Right hindlimb (tissue), 1 donor: ENCODE measurements at regions not wholly inside any gene's neighbourhood (a gene's known extent, or its start where the extent isn't known, plus 50 kb on each side); places are given as distances from the start of the nearest gene placed in this dataset.
"Not testable (repeated sequence)": the region's sequence is repeated elsewhere in the genome, so short reads cannot be mapped to it uniquely, and the experiment has no call there.

Source experiments
- DNase-seq: peaks from one replicate; pipeline ENCODE4 v3.0.0-alpha.2; 2018

DNA sequence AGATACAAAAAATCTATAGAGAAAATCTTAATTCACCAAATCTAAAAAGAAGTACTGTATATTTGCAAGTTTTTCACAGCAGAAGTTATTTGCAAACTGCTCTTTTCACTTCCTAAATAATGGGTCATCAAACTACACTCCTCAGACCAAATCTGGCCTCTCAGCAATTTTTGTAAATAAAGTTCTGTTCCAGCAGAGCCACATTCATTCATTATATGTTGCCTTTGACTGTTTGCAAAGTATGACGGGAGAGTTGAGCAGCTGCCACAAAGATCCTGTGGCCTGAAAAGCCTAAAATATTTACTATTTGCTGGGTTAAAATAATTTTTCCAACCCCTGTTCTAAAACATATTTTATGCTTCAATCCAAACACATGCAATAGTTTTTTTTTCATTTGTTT lies 1222.3 kb upstream of the SEL1L start:
- DNase-seq, result peak; percentile 49

DNA sequence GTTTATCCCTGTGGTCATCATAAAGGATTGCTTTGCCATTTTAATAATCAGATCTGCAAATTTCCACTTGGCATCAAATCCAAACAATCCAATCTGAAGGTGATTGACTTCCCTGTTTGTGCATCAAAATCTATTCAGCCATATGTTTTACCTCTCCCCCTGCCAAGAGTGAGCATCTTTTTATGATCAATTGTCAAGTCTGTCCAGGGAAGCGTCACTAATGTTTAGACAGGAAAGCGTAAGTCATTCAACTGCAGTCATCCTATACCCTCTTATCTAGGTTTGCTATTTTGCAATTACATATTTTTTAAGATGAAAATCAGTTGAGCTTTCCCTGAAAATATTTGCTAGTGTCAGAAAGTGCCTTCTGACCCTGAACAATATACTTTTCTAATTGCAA lies 1224.1 kb upstream of the SEL1L start:
- no peak for DNase-seq

DNA sequence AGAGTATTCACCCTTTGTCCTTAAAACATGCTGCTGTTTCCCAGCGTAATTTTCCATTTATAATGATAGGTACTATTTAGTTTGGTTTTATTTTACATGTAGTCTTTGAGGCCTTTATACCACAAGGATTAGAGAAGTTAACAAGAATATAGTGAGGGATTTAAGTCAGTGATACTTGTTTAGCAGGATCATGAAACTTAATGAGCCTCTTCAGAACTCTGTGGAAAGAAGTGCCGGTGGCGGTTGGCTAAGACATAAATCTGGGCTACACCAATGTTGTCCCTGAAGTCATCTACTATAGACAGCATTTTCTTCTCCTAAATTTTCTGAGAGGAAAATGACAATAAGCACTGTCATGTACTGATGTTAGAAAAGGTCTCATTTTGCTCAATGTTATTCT lies 1226.0 kb upstream of the SEL1L start:
- no peak for DNase-seq

DNA sequence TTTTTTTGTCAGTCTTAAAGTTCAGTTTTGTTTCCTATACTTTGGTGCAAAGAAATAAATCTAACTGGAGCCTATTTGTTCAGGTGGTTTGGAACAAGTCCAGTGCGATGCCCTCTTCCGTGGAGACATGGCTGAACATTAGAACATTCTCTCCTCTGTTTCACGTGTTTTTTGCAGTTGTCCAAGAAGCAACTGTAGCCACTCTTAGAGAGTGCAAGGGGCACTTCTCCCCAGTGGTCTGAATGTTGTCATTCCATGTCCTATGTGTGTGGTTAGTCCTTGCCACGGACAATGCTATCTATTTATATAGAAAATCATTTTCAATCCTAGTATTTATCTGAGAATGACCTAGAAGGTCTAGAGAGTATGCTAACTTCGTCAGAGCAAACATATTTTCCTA lies 1232.5 kb upstream of the SEL1L start:
- DNase-seq, result no peak

DNA sequence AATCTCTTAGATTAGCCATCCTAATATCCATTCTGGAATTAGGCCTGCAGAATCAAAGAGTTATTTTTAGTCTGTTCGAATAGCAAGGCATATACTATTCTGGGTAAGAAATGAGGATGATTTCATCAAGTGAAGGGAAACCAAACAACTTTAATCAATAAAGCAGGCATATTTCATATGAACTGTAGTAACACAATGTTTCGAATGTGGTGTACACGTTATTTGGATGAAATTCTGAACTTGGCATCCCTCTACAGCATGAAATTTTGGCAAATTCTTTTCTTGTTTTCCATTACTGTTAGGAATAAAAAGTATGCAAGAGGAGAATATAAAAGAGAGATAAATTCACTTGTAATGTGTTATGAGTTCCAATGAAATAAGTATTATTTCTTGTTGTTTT lies 1233.3 kb upstream of the SEL1L start:
- no peak for DNase-seq

DNA sequence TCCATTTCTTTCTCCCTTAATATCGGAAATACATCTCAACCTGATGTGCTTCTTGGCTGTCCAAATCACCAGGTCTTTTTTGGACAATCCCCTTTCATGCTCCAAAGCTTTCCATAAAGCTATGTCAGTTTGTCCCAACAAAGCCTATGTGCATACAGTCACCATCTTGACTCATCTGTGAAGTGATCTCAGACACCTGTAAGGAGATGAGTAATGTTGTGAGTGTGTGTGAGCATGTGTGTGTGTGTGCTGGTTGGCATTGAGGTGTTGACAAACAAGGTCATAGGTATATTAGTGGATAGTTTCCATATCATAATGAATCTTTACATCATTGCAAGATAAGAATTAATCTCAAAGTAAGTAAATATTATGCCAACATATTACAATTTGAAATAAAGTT lies 1243.3 kb upstream of the SEL1L start:
- no peak for DNase-seq

DNA sequence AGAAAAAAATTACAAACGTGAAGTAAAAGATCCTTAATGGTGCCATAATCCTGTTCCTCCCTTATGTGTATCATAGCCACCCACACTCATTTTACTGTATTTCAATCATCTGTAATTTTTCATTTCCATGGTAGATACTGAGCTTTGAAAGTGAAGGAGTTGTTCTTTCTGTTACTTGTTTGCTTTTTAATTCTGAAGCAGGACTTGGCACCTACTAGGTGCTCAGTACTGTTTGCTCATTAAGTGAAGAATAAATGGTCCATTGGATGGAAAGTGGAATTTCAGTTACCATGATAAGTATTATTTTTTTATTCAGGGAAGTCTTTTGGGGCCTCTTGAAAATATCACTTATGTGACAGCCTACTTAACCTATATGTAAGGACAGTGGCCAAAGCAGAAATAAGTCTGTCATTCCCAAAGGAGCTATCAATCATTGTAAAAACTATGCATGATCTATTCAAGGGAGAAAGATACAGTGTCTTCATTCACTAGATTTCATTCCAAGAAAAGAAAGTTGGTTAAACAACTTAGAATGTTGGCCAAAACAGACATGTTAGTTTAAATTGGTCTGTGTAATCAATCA lies 1244.4 kb upstream of the SEL1L start:
- DNase-seq, result no peak

DNA sequence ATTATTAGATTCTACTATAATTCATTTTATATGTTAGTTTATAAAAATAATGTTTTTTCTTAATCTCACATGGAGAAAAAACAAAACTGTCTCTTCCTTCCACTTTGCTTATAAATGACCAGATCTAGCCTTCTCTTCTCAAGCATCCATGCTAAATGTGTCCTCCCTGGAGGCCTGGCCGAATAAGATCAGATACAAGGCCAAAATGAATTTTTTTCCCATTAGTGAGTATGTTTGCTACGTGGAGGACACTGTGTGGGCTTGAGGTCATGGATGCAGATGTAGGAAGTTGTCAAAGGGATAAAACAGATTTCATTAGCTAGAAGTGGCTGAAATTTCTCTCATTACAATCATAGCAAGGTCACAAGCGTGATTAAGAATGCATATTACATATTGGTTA lies 1244.9 kb upstream of the SEL1L start:
- DNase-seq, result peak; percentile 41

DNA sequence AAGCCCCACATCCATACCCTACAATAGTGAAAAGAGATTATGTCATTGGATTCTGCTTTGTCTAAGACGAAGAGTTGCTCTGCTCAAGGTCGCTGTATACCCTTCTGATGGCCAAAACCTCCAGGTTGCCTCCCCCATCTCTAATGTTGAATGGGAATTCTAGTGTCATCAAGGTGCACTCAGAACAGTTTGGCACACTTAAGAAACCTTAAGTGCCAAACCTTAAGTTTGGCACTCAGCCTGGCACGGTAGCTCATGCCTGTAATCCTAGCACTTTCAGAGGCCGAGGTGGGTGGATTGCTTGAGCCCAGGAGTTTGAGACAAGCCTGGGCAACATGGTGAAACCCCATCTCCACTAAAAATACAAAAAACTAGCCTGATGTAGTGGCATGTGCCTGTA lies 1245.6 kb upstream of the SEL1L start:
- DNase-seq, result no peak

DNA sequence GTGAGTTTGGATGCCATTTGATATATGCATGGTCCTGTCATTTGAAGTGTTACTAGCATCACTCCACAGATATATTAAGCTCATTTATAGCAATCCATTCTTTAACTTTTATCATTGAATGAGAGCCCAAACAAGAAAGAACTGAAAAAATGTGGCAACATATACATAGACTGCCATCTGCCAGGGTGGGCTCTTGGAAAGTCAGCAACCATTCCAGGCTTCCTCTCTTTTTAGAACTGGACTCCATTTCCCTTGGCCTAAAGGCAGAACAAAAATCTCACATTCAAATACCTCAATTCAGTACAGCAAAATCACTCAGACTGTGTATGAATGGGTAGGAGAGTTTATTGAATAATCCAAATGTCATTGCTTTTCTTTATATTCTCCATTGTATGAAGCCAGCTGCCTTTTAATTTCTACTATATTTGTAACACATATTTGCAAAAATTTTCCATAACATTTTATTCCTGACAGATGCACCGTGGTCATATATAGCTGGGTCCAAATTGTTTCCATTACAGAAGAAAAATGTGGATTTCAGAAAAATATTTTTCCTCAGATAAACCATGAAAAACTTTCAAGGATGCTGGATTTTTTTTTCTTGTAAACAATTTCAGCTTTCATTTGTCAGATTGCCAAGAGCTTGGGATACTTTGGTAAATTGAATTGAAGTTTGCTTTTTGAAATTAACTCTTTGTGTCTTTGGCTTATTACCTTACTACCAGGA lies 1252.3 kb upstream of the SEL1L start:
- DNase-seq, result no peak

DNA sequence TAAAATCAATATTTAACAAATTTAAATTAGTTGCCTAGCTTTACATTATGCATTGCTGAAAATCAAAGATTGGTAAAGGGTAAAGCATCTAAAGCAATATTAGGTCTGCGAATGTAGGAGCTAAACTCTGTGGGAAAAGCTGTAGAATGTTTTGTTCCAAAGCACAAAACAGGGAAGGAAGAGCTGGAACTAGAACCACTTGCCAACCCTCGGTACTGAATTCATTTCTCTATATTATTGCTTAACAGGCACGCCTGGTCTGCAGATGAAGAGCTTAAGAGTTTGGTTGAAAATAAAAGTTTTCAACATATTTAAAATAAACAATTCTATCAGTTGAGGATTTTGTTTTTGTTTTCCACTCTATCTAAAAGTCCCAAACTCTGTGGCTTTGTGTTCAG lies 1252.8 kb upstream of the SEL1L start:
- DNase-seq, result no peak

DNA sequence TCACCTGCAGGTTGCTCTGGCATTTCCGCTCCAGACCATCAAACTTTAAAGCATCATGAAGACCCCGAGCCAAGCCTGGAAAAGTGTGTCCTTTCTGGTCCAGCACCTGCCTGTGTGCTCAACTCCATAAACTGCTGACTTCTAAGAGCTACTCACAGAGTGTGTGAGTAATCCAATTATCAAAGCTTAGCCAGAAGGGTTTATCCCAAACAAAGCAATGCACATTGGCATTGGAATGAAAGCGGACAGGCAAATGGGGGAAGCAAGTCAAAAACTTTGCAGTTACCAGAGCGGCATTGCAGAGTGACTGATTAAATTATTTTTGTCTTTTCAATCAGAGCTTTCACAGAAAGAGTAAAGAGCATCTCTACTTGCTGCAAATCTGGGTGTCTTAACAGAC lies 1262.4 kb upstream of the SEL1L start:
- DNase-seq, result no peak

DNA sequence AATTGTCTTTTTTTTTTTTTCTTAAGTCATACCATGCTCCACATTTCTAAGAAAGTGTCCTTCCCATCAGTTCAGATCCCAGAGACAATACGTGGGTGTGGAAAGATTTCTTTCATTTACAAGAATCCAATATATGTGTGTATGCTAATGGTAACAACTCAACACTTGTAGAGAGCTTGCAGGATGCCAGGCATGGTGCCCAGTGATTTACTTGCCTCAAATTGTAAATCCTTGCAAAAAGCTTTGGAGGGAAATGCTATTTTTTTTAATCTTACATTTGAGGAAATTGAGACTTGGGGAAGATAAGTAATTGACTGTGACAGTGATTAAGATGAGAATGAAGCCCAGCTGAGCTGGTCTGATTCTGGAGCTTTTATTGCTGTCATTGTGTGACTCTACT lies 1264.6 kb upstream of the SEL1L start:
- DNase-seq, result no peak

DNA sequence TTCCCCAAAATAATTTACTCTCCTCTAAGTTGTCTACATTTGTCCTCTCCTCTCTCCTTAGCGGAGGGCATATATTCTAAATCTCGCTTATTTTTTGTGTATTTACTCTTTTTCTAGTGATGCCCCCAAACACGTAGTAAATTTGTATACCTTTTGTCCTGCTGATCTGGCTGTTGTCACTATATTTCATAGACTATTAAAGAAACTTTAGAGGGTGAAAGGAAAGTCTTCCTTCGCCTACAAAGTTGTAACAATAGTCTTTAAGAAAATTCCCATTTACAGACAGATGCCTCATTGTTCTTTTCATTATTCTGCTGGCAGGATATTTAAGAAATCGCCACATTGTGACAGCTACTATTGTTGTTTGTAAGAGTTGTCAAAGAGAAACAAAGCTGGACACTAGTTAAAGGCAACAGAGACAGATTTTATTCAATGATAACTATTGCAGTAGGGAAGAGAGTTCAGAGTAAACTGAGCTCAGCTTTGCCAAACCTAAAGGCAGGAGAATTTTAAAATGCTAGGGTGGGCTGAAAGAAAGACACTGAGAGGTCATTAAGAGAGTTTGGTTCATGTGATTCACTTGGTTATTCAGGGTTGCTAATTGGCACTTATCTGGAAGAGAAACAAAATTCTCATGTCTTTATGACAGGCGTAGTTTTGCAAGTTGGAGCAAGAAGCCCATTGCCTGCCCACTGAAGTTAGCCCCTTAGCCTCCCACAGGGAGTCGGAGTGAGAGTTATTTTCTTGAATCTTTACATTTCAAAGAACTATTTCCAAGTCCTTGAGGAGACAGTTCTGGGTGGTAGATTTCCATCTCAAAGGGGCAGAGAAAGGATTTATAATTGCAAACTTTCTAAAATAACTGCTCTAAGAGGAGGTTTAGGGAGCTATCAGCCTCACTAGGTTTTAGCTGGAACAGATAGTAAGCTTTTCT lies 1272.5 kb upstream of the SEL1L start:
- no peak for DNase-seq

DNA sequence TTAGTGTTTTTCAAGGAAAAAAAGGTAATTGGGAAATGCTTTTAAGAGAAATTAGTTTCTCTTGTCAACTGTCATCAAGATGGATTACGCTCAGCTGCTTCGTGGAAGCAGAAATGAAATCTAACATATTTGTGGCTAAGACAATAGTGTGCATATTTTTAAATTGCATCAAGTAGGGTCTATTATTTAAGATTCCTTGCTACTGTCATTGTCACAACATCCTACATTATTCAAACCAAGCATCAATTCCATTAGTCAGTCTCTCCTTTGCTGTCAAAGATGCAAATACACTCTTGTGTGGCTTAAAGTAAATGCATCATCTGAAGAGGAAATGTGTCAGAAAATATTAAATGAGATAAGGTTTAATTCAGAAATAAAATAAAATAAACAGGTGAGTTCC lies 1277.6 kb upstream of the SEL1L start:
- DNase-seq, result no peak

DNA sequence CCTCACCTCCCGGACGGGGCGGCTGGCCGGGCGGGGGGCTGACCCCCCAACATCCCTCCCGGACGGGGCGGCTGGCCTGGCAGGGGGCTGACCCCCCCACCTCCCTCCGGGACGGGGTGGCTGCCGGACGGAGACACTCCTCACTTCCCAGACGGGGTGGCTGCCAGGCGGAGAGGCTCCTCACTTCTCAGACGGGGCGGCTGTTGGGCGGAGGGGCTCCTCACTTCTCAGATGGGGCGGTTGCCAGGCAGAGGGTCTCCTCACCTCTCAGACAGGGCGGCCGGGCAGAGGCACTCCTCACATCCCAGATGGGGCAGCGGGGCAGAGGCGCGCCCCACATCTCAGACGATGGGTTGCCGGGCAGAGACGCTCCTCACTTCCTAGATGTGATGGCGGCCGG lies 1280.7 kb upstream of the SEL1L start:
- not testable (repeated sequence) for DNase-seq

DNA sequence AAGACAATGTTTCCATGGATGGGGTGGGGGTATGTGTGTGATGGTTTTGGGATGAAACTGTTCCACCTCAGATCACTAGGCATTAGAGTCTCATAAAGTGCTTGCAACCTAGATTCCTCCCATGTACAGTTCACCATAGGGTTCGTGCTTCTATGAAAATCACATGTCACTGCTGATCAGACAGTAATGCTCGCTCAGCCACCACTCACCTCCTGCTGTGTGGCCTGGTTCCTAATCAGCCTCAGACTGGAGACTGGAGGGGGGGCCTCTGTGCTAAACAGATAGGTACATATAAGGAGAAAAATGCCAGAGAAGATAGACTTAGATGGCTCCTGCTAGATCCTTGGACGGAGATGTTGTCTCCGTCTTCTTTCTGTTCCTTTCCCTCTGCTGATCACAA lies 1296.9 kb upstream of the SEL1L start:
- DNase-seq, result no peak

DNA sequence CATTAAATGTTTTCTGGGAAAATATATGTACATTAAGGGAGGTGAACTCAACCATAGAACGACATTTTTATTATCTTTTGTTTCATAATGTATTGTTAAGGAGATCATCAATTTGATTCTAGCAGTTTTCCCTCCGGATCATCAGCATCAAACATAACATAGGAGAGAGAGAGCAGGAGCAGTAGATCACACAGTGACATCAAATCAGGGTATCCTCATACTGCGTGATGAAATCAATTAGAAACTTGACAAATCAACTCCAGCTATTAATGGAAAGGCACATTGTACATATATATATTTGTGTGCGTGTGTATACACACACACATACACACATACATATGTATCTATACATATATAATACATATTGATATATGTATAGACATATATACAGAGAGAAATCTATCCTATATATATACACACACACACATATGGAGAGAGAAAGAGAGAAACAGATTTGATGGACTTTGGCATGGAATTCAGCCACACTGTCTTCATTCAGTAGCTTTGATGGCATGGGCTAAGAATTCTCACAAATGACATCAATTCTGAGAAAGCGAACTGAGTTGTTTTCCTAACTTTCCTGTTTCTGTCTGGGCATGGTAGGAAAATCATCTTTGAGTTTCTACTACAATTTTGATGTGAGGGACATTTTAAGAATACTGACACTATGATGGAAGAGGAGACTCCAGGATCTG lies 1302.8 kb upstream of the SEL1L start:
- no peak for DNase-seq

DNA sequence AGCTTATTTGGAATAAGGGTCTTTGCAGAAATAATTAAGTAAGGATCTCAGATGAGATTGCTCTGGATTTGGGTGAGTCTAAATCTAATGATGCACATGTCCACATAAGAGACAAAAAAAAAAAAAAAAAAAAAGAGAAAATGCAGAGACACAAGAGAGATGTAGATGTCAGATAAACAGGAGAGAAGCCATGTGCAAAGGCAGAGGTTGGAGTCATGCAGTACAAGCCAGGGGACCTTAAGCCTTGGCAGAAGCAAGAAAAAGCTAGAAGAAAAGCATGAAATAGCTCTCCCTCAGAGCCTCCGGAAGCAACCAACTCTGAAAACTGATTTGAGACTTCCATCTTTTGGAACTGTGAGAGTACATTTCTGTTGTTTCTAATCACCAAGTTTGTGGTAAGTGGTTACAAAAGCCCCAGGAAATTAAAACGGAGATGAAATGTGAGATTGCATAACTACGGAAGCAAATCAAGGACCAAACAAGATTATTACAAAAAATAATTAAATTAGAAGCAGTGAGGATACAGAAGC lies 1304.0 kb upstream of the SEL1L start:
- DNase-seq, result no peak

DNA sequence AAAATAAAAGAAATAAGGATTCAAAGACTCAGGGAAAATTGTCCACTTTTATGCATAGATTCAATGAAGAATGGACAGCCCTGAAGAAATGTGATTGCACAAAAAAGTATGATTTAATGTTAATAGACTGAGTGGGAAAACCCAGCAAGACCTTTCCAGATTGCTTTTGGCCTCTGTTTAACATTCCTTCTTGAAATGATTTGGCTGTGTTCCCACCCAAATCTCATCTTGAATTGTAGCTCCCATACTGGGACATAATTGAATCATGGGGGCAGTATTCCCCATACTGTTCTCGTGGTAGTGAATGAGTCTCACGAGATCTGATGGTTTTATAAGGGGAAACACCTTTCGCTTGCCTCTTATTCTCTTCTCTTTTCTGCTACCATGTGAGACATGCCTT lies 1316.9 kb upstream of the SEL1L start:
- no peak for DNase-seq

DNA sequence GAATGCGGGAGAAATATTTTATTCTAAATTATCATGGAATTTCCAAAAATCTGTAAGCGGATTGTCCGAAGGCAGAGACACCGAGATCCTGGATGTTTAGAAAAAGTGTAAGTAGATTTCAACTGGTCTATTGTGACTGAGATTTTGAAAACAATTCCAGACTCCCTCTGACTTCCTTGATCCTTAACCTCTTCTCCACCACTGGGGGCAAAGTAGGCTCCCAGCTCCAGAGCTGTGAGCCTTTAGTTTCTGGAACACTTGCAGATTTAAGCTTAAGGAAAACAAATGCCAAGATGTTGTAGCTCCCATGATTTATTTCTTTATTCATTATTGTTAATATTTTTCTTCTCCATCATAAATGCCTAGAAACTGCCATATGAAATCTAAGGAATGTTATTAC lies 1320.5 kb upstream of the SEL1L start:
- DNase-seq, result no peak

DNA sequence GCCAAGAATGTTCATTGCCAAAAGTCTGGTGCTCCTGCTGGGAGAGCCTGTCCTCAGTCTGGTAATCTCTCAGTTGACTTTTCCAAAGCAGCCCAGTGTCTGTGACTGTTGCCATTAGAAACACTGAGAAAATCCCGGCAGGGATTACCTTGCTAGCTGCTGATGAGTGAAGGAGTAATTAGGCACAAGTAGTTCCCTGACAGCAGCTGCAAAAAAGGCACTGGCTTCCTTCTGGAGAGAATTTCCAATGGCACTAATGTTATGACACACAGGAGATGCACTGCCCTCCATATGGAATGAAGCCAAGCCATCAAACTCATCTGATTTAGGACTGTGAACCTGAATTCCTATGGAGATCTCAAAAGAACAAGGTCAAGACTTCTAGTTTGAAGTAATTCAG lies 1321.2 kb upstream of the SEL1L start:
- no peak for DNase-seq

DNA sequence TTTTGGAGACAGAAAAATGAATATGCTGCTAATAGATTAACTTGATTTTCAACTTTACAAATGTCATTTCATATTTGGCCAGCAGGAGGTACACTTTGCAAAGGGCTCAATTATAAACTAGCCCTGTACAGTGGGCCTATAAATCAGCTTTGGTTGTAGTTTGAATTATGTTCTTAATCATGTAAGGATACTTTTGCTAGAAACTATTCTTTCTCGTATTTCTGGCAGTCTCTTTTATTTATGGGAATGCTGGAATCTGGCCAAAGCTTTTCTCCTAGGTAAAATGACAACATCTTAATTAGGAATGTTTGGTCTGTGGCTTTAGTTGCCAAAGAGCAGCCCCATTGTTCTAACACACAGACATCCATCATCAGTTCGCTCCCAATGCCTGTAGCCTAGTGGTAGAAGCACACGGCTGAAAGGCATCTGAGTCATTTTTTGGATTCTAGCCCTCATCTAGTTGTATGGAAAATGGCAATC lies 1322.3 kb upstream of the SEL1L start:
- peak; percentile 24 for DNase-seq
